Ishikawa (cell line): ENCODE measurements at regions not wholly inside any gene's neighbourhood (a gene's known extent, or its start where the extent isn't known, plus 50 kb on each side); places are given as distances from the start of the nearest gene placed in this dataset.

ENCODE experiments used
- CEBPB ChIP-seq: IDR thresholded peaks from 2 replicates; pipeline ENCODE4 v1.6.1; 2012
- EGR1 ChIP-seq: IDR thresholded peaks from 2 replicates; pipeline ENCODE4 v1.6.1; 2012
- EP300 ChIP-seq: IDR thresholded peaks from 2 replicates; pipeline ENCODE4 v1.6.1; 2012; ENCODE audit warnings: borderline replicate concordance
- FOXM1 ChIP-seq: IDR thresholded peaks from 2 replicates; pipeline ENCODE4 v1.6.1; 2012; ENCODE audit warnings: low read depth, borderline replicate concordance
- MAX ChIP-seq: IDR thresholded peaks from 2 replicates; pipeline ENCODE4 v1.6.1; 2012
- RAD21 ChIP-seq: IDR thresholded peaks from 2 replicates; pipeline ENCODE4 v1.6.1; 2012; ENCODE audit warnings: low read depth
- REST ChIP-seq: IDR thresholded peaks from 2 replicates; pipeline ENCODE4 v1.6.1; 2012; ENCODE audit warnings: low read depth, mild to moderate bottlenecking
- TAF1 ChIP-seq: IDR thresholded peaks from 2 replicates; pipeline ENCODE4 v1.6.1; 2012; ENCODE audit warnings: low read depth, mild to moderate bottlenecking
- TCF12 ChIP-seq: IDR thresholded peaks from 2 replicates; pipeline ENCODE4 v1.6.1; 2012; ENCODE audit warnings: low read depth
- TEAD4 ChIP-seq: IDR thresholded peaks from 2 replicates; pipeline ENCODE4 v1.6.1; 2012
- USF1 ChIP-seq: IDR thresholded peaks from 2 replicates; pipeline ENCODE4 v1.6.1; 2012
- YY1 ChIP-seq: IDR thresholded peaks from 2 replicates; pipeline ENCODE4 v1.6.1; 2012; ENCODE audit warnings: low read depth
- ZBTB7A ChIP-seq: IDR thresholded peaks from 2 replicates; pipeline ENCODE4 v1.6.1; 2012; ENCODE audit warnings: low read depth

GRCh38 chr6:71015392-71015791 lies 58.5 kb upstream of the B3GAT2 start:
- TF ChIP-seq TAF1 (no peak), EGR1 (no peak), REST (no peak), EP300 (no peak), MAX (no peak), YY1 (no peak), RAD21 (no peak), CEBPB (no peak), FOXM1 (no peak), TEAD4 (no peak), USF1 (no peak), TCF12 (no peak), ZBTB7A (no peak)
